ENCODE measurements at regions not wholly inside any gene's neighbourhood (a gene's known extent, or its start where the extent isn't known, plus 50 kb on each side); places are given as distances from the start of the nearest gene placed in this dataset.
"Not testable (repeated sequence)": the region's sequence is repeated elsewhere in the genome, so short reads cannot be mapped to it uniquely, and the experiment has no call there.

DNA sequence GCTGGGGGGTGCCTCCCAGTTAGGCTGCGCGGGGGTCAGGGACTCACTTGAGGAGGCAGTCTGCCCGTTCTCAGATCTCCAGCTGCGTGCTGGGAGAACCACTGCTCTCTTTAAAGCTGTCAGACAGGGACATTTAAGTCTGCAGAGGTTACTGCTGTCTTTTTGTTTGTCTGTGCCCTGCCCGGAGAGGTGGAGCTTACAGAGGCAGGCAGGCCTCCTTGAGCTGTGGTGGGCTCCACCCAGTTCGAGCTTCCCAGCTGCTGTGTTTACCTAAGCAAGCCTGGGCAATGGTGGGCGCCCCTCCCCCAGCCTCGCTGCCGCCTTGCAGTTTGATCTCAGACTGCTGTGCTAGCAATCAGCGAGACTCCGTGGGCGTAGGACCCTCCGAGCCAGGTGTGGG, 584.2 kb upstream of the SLC39A10 start:
- not testable (repeated sequence) for DNase-seq (ENCODE audit: low spot score)

DNA sequence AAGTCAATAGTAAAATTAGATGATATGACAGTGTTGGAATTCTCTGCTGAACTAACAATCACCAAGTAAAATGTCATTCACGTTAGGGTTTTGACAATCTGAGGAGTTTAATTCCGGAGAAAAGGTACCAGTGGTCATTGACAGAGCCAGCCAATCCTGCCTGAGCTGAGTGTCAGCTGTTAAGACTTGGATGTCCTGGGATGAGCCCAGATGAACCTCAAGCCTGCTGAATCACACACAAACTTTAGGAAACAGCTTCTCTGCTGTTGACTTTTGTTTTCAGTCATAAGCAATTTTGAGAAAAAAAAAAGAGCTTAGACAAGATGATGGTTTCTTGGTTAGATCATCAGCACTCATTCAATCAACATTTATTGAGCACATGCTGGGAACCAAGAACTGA, 600.0 kb upstream of the SLC39A10 start:
- no peak for DNase-seq (ENCODE audit: low spot score)

DNA sequence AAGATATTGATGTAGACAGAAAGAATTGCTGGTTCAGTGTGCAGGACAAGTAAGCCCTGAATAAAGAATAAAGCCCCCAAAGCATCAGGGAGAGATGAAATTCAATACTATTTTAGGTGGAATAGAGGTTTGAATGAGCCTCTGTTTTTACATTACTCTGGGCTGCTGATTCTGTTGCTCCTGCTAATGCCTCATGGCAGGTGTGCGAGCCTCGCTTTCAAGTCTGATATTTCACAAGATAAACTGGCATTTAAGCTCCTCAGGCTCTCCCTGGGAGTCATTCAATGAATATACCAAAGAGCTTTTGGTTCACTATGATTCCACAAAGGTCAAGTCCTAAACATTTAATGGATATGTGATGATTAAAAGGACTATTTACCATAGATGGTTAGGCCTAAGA, 601.0 kb upstream of the SLC39A10 start:
- no peak for DNase-seq (ENCODE audit: low spot score)

DNA sequence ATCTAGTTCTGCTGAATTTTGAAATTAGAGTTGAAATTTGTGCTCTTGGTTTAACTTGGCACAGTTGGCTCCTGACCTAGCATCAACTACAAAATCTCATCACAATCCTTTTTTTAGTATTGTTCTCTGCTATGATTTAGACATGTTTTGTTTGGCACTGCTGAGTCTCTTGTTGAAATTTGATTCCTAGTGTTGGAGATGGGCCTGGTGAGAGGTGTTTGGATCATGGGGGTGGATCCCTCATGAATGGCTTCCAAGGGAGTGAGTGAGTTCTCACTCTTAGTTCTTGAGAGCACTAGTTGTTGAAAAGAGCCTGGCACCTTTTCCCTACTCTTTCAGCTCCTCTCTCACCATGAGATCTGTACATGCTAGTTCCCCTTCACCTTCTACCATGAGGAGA, 605.6 kb upstream of the SLC39A10 start:
- no peak for DNase-seq (ENCODE audit: low spot score)

DNA sequence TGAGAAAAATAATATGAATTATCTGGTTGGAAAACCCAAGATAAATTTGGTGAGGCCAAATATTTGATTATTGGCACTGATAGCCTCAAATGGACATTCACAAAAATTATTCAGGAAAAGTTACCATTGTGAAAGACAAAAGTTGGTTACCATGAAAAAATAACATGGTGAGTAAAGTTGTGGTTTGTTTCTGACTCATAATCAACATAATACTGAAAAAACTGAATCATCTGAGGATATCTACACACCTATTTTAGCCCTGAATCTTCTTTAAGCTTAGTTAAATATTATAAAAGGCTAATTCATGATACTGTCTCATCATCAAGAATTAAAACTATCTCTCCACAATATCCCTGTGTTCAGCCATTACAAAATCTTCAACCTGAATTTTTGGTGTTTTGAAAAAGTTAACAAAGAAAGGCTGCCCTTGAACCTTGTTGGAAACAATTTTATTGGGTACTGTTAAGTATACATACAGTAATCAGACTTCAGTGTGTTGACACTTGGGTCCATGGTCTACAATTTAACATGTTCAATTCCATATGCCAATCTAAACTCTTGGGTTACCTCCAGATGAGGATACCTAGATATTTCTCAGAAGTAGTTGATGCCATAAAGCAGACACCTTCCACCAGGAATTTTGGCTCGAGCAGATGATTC, 607.5 kb upstream of the SLC39A10 start:
- no peak for DNase-seq (ENCODE audit: low spot score)

DNA sequence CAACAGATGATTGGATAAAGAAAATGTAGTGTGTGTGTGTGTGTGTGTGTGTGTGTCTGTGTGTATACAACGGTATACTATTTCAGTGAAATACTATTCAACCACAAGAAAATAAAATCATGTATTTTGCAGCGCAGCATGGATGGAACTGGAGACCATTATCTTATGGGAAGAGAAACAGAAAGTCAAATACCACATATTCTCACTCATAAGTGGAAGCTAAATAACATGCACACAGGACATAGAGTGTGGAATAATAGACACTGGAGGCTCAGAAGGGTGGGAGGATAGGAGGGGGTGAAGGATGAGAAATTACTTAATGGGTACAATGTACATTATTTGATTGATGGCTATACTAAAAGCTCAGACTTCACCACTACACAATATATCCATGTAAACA, 609.1 kb upstream of the SLC39A10 start:
- DNase-seq (ENCODE audit: low spot score) = no peak

DNA sequence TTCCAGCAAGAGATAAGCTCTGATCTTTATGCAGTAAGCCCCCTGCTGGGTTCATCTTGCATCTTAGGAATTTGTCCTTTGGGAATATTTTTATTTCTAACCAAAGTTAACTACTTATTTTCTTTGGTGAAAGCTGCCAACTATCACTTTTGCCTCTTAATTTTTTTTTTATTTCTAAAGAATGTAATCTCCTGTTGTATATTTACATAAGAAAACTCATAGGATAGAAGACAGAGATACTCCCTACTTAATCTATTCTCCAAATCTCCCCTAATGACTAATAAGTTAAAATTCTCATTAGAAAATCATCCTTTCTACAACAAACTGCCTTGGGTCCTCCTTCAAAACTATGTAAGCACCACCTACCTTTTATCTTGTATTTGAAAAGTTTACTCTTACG, 612.2 kb upstream of the SLC39A10 start:
- no peak for DNase-seq (ENCODE audit: low spot score)

DNA sequence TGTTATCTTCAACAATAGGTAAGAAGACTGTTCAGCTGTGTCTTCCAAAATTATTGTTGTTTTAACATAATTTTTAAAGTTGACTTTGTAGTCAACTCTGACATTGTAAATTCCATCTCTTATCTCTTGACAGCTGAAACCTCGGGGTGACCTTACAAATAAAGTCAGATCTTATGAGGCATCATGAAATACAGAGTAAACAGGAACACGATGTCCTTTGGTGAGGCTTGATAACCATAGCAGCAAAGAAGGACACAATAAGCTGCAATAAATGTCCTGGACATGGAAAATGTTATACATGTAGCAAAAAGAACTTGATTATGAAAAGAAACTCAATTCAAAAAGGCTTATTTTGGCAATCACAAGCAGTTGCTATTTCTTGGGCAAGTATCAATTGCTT, 618.9 kb upstream of the SLC39A10 start:
- DNase-seq (ENCODE audit: low spot score) = peak; percentile 2

DNA sequence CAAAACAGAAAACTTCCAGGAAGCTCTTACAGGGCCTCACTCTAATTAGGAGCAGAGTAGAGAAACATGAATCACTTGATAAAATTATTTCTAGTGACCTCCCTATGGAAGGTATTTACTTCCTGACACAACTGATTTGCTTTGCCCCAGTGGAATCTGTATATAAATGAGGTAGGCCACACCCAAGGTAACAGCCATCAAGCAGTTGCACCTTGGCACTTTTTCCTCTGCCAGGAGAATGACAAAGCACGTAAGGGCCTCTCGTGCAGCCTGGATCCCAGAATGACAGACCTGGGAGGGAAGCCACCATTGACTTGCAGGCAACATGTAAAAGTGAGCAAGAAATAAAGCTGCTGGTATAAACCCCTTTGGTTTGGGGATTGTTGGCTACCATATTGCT, 620.0 kb upstream of the SLC39A10 start:
- no peak for DNase-seq (ENCODE audit: low spot score)

DNA sequence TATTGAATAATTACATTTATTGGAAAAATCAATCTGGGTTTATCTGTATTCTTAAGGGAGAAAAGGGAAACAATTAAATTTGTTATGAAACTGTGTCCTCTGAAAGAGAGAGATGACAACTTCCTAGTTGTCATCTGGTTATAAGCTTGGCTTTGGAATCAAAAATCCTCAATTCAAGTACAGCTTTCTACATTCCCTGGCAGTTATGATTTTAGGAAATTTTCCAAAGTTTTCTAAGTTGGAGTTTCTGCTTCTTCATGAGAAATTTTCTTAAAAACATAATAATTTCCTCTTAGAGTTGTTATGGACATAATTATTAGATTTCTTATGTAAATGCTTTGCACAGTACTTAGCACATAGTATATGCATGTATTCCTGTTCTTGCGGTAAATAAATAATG, 625.6 kb upstream of the SLC39A10 start:
- DNase-seq (ENCODE audit: low spot score) = no peak

DNA sequence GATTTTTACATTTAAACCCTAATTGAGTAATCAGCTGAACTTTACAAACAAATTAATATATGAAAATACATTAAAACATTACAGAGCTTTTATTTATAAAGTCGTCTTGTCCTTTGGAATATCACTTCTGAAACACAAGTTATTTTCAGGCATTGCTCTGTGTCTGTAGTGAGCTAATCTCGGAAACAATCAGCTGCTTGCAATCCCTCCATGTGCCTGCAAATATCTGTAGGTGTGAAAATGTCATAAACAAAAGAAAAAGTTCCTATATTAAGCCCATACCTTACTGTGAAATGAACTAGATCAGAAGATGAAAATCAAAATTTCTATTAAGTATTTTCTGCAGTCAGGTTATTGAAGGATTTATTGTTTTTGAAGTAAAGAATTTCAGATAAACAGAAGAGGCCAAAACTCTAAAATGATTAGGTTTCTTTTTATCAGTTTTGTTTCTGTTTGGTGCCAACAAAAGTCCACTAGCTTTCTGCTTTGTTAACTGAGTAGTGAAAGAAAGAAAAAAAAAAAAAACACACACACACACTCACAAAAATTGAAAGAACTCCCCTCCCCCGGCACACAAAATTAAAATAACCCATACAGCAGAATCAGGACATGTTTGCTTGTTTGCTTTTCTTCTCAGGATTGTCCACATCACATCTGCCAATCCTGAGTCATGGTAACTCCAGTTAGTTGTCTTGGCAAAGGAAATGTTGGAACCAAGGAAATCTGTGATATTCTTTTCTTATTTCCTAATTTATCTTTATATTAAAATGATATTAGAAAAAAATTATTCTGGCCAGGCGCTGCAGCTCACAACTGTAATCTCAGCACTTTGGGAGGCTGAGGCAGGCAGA, 627.0 kb upstream of the SLC39A10 start:
- DNase-seq (ENCODE audit: low spot score) = no peak

DNA sequence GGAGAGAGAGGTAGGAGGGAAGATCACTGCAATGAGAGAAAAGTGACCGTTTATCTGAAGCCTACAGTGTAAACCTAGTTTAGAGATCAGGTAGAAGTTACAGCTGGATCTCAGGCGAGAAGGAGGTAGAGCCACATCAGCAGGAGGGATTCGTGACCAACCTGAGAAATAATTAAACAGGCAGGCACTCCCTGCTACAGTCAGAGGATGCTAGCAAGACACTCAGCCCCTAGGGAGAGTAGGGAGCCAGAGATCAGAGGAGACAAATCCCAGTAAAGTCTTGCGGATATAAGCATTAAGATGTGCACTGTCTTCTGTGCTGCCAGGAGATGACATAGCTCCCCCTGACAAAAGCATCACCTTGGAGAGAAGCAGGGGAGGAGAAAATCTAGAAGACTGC, 629.1 kb upstream of the SLC39A10 start:
- DNase-seq (ENCODE audit: low spot score) = peak; percentile 8

DNA sequence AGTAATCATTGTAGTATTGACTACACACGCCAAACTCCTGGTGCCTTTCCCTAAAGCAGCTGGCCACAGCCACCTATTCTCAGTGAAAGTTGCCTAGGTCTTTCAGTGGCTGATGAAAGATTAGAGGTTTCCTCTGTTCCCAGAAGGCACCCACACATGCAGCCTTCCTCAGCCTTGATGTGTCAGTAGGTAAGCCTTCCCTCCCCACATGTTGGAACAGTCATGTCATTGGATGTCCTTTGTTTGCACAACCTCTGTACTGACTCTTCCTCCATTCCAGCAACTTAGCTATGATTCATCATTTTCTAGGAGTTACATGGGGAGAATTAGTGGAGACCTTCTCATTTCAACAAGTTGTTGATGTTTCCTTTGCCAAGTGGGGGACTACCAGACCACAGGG, 630.8 kb upstream of the SLC39A10 start:
- no peak for DNase-seq (ENCODE audit: low spot score)

DNA sequence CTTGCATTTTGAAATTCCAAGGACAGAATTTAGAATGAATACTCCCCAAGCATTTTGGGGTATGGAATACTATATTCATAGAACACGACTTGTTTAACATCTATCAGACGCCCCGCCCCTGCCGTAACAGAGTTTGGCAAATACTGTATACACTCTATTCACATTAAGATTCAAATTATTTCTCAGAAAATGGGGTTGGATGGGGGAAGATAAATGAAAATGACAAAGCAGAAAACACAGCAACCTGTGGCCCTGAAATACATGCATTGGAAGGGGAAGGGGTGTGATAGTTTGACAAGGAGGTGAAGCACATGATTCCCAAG, 634.6 kb upstream of the SLC39A10 start:
- DNase-seq (ENCODE audit: low spot score) = no peak

DNA sequence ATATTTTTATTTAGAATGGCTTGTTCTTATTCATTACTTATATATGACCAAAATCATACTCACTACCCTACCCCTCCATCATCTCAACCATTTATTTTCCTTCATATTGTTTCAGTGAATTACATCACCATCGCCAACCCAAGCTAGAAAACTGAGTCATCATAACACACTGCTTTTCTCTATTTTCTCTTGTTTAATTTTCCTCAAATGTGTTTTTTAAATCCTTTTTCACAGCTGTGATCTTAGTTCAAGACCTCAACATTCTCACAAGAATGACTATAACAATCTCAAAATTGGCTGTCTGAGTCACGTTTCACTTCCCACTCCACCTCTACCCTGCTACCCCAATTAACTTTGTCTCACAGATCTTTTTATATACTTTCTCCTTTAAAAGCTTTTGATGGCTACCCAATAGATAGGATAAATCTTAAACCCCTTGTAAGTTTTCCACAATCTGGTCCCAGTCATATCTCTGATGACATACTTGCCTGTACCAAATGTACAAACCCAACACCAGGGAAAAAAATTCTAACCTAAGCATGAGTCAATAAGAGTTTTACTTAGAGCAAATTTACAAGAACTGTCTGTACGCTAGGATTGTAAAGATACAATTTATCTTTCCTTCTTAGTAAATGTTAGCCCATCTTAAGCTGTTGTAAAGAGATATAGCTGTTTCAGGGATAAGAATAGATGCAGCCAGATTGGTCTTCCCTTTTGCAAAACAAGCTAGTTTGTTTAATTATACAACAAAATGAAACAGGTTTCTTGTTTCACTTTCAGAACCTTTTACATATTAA, 635.1 kb upstream of the SLC39A10 start:
- DNase-seq (ENCODE audit: low spot score) = peak; percentile 62

DNA sequence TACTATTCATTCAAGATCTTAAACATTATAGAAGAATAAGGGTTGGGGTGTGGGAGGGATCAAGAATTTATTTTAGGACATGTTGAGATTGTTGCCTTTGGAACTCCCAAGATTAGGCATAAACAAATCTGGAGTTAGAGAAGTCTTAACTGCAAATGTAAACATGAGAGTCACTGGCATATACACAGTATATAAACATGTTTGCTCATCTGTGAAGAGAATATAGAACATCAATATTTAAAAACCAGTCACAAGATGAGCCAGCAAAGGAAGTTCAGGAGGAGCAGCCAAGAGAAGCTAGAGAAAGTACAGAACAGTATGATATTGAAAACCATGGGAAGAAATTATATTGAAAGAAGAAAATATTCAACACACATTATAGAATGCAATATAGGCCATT, 638.6 kb upstream of the SLC39A10 start:
- DNase-seq (ENCODE audit: low spot score) = no peak

DNA sequence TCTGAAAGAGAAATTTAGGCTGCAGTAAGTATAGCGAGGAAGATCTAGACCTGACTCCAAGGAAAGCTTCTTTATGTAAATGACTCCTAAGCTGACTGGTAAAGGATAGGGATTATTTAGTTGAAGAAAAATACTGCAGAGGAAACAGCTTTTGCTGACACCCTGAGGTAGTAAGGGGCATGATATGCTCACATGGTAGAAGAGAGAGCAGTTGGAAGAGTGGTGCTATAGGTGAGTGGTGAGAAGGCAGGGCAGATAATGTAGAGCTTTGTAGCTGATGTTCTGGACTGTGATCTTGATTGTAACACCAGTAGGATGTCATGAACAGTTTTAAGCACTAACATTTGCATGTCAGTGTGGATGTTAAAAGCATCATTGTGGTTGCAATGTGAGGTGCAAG, 639.1 kb upstream of the SLC39A10 start:
- DNase-seq (ENCODE audit: low spot score) = no peak

DNA sequence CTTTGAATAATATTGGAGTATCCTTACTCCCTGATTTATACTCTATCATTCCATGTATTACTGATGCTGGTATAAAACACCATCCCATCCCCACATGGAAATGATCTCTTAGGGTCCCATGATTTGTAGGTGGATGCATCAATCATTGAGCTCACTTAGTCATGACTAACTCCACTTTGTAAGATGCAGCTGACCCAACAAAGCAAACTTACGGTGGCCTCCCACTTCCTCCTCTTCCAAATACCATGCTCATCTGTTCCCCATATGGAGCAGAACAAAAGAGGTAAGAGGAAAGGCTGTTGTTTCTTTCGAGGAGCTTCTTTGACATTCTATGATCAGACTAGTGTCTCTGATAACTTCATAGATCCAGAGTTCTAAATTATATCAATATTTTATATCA, 640.2 kb upstream of the SLC39A10 start:
- DNase-seq (ENCODE audit: low spot score) = no peak

DNA sequence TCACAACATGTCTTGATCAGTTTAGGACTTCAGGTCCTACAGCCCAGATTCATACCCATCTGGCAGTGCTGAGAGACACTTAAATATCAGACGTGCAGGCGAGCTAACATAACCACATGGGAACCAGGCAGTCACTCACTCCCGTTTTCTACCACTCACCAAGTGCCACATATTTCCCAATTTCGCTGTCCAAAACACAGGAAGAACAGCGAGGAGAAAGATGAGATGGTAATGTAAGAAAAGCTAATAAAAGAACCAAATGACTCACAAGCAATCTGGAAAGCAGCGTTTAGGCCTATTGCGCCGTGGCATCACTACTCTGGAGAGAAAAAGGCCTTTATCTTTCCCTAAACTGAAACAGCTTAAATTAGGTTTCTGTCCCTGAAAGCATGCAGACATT, 647.8 kb upstream of the SLC39A10 start:
- peak; percentile 68 for DNase-seq (ENCODE audit: low spot score)

DNA sequence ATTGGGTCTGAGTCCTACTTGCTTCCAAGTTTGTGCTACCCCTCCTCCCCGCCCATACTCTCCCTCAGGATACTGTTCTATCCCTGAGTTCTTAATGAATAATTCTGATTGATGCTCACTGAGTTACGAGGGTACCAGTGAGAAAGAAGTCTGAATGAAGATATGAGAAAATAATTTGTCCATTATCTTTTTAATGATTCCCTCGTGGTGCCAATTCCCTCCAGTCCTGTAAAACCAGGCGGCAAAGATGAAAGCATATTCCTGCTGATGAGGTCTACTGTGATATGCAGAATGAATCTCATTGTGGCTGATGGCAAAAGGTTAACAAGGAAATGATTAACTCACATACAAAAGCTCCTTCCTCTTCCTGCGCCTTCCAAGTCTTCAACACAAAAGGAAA, 650.2 kb upstream of the SLC39A10 start:
- no peak for DNase-seq (ENCODE audit: low spot score)

DNA sequence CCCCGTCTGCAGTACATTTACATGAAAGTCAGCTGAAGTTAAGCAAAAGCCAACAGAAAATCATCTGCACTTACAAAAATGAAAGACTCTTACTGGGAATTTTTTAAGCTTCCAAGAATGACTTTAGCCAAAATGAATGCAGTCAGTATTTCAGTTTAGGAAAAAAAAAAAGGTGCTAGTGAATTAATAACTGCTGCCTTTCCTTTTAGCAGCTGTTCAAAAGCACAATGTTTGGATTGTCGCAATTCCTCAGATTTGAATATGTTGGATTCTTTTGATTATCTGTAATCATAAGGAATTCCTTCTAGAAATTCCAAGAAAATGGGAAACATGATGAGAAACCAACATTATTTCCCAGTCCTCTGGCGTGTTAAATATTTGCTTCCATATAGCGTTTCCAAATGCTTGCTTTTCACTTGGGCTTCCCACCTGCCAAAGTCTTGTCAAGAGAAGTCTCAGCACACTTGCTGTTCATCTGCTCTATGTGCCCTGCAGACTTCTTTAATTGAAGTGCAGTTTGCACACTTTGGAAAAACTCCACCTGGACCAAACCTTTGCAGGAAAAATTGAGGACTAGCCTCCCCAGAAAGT, 653.0 kb upstream of the SLC39A10 start:
- no peak for DNase-seq (ENCODE audit: low spot score)

DNA sequence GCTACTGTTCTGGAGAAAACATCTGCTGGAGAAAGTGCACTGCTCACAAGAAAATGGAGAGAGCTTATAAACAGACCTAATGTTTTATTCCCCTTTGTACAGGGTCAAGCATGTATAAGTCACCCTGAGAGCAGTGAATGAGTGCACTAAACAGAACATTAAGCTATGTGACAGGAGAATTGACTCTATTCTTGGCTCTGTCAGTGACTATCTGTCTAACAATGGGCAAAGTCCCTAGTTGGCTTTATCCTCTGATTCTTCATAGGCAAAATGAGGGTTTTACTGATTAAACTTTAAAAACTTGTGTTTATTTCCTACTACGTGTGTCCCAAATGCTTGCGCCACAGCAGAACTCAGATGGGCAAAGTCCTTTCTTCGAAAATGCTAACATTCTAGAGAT, 655.1 kb upstream of the SLC39A10 start:
- no peak for DNase-seq (ENCODE audit: low spot score)

Measured in umbilical cord (tissue), 1 donor.